MCF 10A (cell line): ENCODE measurements at regions not wholly inside any gene's neighbourhood (a gene's known extent, or its start where the extent isn't known, plus 50 kb on each side); places are given as distances from the start of the nearest gene placed in this dataset.

Source experiments
- BruUV-seq: library from RNA; stranded (reverse); fragments of 400-500 nt; replicated peaks from 2 replicates; lab custom pipeline; 2021; lab: Mats Ljungman, UMichigan
- CTCF ChIA-PET: fragments of 300-600 bp; sonication (Branson Sonifier 250); formaldehyde crosslinking; extraction: SDS; loops from one replicate; lab custom pipeline; 2021; ENCODE audit warnings: antibody characterized with exemption, inconsistent platforms; lab: Yijun Ruan, JAX
- POLR2A ChIA-PET: fragments of 300-600, 350-650 bp; sonication (Branson Sonifier 250); formaldehyde crosslinking; extraction: SDS; loops from one replicate; lab custom pipeline; 2020; ENCODE audit warnings: antibody characterized with exemption, inconsistent platforms; lab: Yijun Ruan, JAX
- DNase-seq: peaks from one replicate; pipeline ENCODE4 v3.0.0-alpha.2; 2018; ENCODE audit not compliant: unreplicated experiment
- H3K27ac Mint-ChIP-seq: one replicate; pipeline ENCODE4 v1.8.0; 2022; ENCODE audit warnings: mild to moderate bottlenecking, low read depth, mixed read lengths; ENCODE audit not compliant: unreplicated experiment
- H3K27me3 Mint-ChIP-seq: one replicate; pipeline ENCODE4 v1.8.0; 2022; ENCODE audit warnings: mixed read lengths; ENCODE audit not compliant: insufficient read depth, unreplicated experiment
- H3K36me3 Mint-ChIP-seq: one replicate; pipeline ENCODE4 v1.8.0; 2022; ENCODE audit warnings: mild to moderate bottlenecking, moderate library complexity, mixed read lengths; ENCODE audit not compliant: insufficient read depth, unreplicated experiment
- H3K4me1 Mint-ChIP-seq: one replicate; pipeline ENCODE4 v1.8.0; 2022; ENCODE audit warnings: mixed read lengths; ENCODE audit not compliant: insufficient read depth, unreplicated experiment
- H3K4me3 Mint-ChIP-seq: one replicate; pipeline ENCODE4 v1.8.0; 2022; ENCODE audit warnings: mild to moderate bottlenecking, moderate library complexity, mixed read lengths; ENCODE audit not compliant: unreplicated experiment
- H3K9me3 Mint-ChIP-seq: one replicate; pipeline ENCODE4 v1.8.0; 2022; ENCODE audit warnings: mixed read lengths; ENCODE audit not compliant: unreplicated experiment
- intact Hi-C: fragments of 100-400 bp; cut with micrococcal nuclease; formaldehyde crosslinking; loops from 2 replicates; pipeline ENCODE4 v1.14.1; 2022
- TF ChIP-seq, protein P1 (sequence below): fragments of 200-600 bp; IDR thresholded peaks from one replicate; pipeline ENCODE4 v1.8.0; 2022; ENCODE audit warnings: antibody characterized with exemption, mild to moderate bottlenecking; ENCODE audit not compliant: unreplicated experiment

DNA sequence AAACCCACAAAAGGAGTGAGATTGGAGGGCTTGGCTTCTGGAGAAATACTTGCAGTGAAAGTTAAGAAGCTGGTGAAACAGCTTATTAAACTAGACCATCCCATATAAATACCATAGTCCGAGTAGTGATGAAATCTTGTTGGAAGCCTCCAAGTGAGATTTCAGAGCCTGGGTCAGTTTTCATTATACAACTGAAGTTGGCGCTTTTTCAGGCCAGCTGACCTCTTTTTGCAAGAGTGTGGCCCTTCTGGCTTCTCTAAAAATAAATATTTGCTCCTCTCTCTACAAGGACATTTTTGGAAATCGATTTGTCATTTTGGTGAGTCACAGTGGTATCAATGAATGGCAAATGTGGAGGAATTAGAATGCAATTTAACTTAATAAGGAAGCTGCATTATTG lies 51.2 kb upstream of the THRB start:
- Mint-ChIP-seq H3K4me3 (no peak overlapping the region), H3K36me3 (no peaks in the 10 kb centered on the region), H3K27ac (no peak overlapping the region), H3K9me3 (no peaks in the 10 kb centered on the region), H3K27me3 (no peaks in the 10 kb centered on the region), H3K4me1 (peaks cover 6% of the 10 kb centered on the region)
- peak; percentile 11 for DNase-seq
- ChIA-PET CTCF (no interaction called here), POLR2A (interaction anchor here (0.7 kb wide), 2 partner anchors 35 to 93 kb away, joined by 3 read pairs; no protein-coding TSS in a partner anchor)
- TF ChIP-seq, protein P1, sequence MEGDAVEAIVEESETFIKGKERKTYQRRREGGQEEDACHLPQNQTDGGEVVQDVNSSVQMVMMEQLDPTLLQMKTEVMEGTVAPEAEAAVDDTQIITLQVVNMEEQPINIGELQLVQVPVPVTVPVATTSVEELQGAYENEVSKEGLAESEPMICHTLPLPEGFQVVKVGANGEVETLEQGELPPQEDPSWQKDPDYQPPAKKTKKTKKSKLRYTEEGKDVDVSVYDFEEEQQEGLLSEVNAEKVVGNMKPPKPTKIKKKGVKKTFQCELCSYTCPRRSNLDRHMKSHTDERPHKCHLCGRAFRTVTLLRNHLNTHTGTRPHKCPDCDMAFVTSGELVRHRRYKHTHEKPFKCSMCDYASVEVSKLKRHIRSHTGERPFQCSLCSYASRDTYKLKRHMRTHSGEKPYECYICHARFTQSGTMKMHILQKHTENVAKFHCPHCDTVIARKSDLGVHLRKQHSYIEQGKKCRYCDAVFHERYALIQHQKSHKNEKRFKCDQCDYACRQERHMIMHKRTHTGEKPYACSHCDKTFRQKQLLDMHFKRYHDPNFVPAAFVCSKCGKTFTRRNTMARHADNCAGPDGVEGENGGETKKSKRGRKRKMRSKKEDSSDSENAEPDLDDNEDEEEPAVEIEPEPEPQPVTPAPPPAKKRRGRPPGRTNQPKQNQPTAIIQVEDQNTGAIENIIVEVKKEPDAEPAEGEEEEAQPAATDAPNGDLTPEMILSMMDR, result no peak
- intact Hi-C loops, result no loop called here
- BruUV-seq, result no TSS peak

DNA sequence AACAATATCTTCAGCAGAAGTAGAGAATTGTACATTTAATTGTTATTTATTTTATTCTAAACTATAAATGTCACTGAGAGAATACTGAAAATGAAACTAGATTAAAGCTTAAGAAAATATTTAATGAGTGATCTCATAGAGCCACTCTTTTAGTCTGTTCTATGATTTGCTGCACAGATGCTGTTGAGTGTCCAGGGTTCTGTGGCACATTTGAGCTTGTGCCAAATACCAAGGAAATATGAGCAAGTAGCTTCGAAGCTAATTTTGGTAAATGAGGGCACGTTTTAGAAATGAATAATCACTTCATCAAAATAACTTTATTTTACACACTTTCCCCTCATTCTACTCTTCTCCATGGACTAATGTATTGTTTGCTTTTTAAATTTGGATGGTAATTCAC lies 53.6 kb upstream of the THRB start:
- H3K27me3 Mint-ChIP-seq, result no peaks in the 10 kb centered on the region
- no peaks in the 10 kb centered on the region for H3K9me3 Mint-ChIP-seq
- BruUV-seq, result no TSS peak
- TF ChIP-seq, protein P1, result no peak
- no peak overlapping the region for H3K4me3 Mint-ChIP-seq
- intact Hi-C loops, result no loop called here
- CTCF ChIA-PET, result interaction anchor here (1.2 kb wide), 1 partner anchor 54 kb away, joined by 3 read pairs; the partner anchor contains the start of gene THRB
- DNase-seq, result peak; percentile 16
- POLR2A ChIA-PET, result interaction anchor here (0.9 to 1.3 kb wide), 3 partner anchors 14 to 18 kb away, joined by 3 to 4 read pairs (median 3); no protein-coding TSS in a partner anchor
- H3K27ac Mint-ChIP-seq, result no peak overlapping the region
- H3K4me1 Mint-ChIP-seq, result peaks cover 6% of the 10 kb centered on the region
- H3K36me3 Mint-ChIP-seq, result no peaks in the 10 kb centered on the region

- BruUV-seq, result no TSS peak
- Mint-ChIP-seq H3K9me3 (no peaks in the 10 kb centered on the region), H3K4me1 (peaks cover 6% of the 10 kb centered on the region), H3K36me3 (no peaks in the 10 kb centered on the region), H3K4me3 (no peak overlapping the region), H3K27me3 (no peaks in the 10 kb centered on the region), H3K27ac (no peak overlapping the region)
- no peak for DNase-seq
- TF ChIP-seq, protein P1, result no peak
- ChIA-PET CTCF (interaction anchor here (0.5 kb wide), 2 partner anchors 662 to 1043 kb away, joined by 3 read pairs; no protein-coding TSS in a partner anchor), POLR2A (interaction anchor here (0.8 kb wide), 1 partner anchor 19 kb away, joined by 3 read pairs; no protein-coding TSS in a partner anchor)
- intact Hi-C loops, result no loop called here
Observed at GRCh38 chr3:24550588-24550987, 55.9 kb upstream of the THRB start.

GRCh38 chr3:24551626-24552025 lies 57.0 kb upstream of the THRB start:
- BruUV-seq, result no TSS peak
- TF ChIP-seq, protein P1, result no peak
- DNase-seq, result no peak
- no peak overlapping the region for H3K4me3 Mint-ChIP-seq
- intact Hi-C loops, result no loop called here
- H3K27ac Mint-ChIP-seq, result no peak overlapping the region
- ChIA-PET POLR2A (no interaction called here), CTCF (interaction anchor here (0.6 kb wide), 1 partner anchor 412 kb away, joined by 3 read pairs; no protein-coding TSS in a partner anchor)
- no peaks in the 10 kb centered on the region for H3K36me3 Mint-ChIP-seq
- H3K27me3 Mint-ChIP-seq, result no peaks in the 10 kb centered on the region
- H3K9me3 Mint-ChIP-seq, result no peaks in the 10 kb centered on the region
- peaks cover 6% of the 10 kb centered on the region for H3K4me1 Mint-ChIP-seq
